HG02852 (cell line): ENCODE measurements at regions not wholly inside any gene's neighbourhood (a gene's known extent, or its start where the extent isn't known, plus 50 kb on each side); places are given as distances from the start of the nearest gene placed in this dataset.

ENCODE experiments used
- ATAC-seq: cut with Tn5 transposase; IDR thresholded peaks from one replicate; pipeline ENCODE4 v1.9.1; 2021; ENCODE audit warnings: mild to moderate bottlenecking, moderate library complexity; ENCODE audit not compliant: unreplicated experiment

- ATAC-seq, result no peak
Observed at GRCh38 chr2:37471104-37471503, 126.7 kb downstream of the QPCT start.

- ATAC-seq, result no peak
Observed at GRCh38 chr2:37471994-37472393, 127.6 kb downstream of the QPCT start.

GRCh38 chr2:37472959-37473358 lies 128.5 kb downstream of the QPCT start:
- no peak for ATAC-seq

- no peak for ATAC-seq
Observed at GRCh38 chr2:37476411-37476810, 132.0 kb downstream of the QPCT start.

- no peak for ATAC-seq
Observed at GRCh38 chr2:37477921-37478320, 133.5 kb downstream of the QPCT start.

- no peak for ATAC-seq
Observed at GRCh38 chr2:37481244-37481643, 136.8 kb downstream of the QPCT start.

GRCh38 chr2:37489041-37489456 lies 144.6 kb downstream of the QPCT start:
- no peak for ATAC-seq

- ATAC-seq, result no peak
Observed at GRCh38 chr2:37489536-37489935, 145.1 kb downstream of the QPCT start.

- no peak for ATAC-seq
Observed at GRCh38 chr2:37493425-37493824, 149.0 kb downstream of the QPCT start.

GRCh38 chr2:37499113-37499512 lies 154.7 kb downstream of the QPCT start:
- no peak for ATAC-seq

- no peak for ATAC-seq
Observed at GRCh38 chr2:37500031-37500430, 155.6 kb downstream of the QPCT start.

- no peak for ATAC-seq
Observed at GRCh38 chr2:37501113-37501512, 156.7 kb downstream of the QPCT start.

GRCh38 chr2:37506407-37507050 lies 162.1 kb downstream of the QPCT start:
- no peak for ATAC-seq

- no peak for ATAC-seq
Observed at GRCh38 chr2:37507051-37507410, 162.6 kb downstream of the QPCT start.

GRCh38 chr2:37507703-37508102 lies 163.3 kb downstream of the QPCT start:
- no peak for ATAC-seq

GRCh38 chr2:37512971-37513370 lies 158.5 kb downstream of the CDC42EP3 start:
- ATAC-seq, result no peak

- ATAC-seq, result no peak
Observed at GRCh38 chr2:37523814-37524362, 147.6 kb downstream of the CDC42EP3 start.

GRCh38 chr2:37526323-37526722 lies 145.1 kb downstream of the CDC42EP3 start:
- no peak for ATAC-seq

- no peak for ATAC-seq
Observed at GRCh38 chr2:37526856-37527255, 144.6 kb downstream of the CDC42EP3 start.

- no peak for ATAC-seq
Observed at GRCh38 chr2:37527361-37527760, 144.1 kb downstream of the CDC42EP3 start.

- no peak for ATAC-seq
Observed at GRCh38 chr2:37529830-37530415, 141.5 kb downstream of the CDC42EP3 start.

- no peak for ATAC-seq
Observed at GRCh38 chr2:37532503-37532902, 138.9 kb downstream of the CDC42EP3 start.

- no peak for ATAC-seq
Observed at GRCh38 chr2:37537316-37537715, 134.1 kb downstream of the CDC42EP3 start.
